Esophagus muscularis mucosa (tissue), 4 donors: ENCODE measurements at regions not wholly inside any gene's neighbourhood (a gene's known extent, or its start where the extent isn't known, plus 50 kb on each side); places are given as distances from the start of the nearest gene placed in this dataset.

ENCODE experiments used
- DNase-seq: peaks from one replicate; pipeline ENCODE4 v3.0.0-alpha.2; 2017; ENCODE audit errors: extremely low spot score
- H3K27ac ChIP-seq, 4 donors: fragments of 200-600 bp; sonication (generic); replicated peaks in 1 of 4; 1 replicate in 3 of 4; 2 replicates in 1 of 4; pipeline ENCODE4 v1.5.1; 2016 to 2019; ENCODE audit warnings: mild to moderate bottlenecking in 1 of 4
- H3K27me3 ChIP-seq, 4 donors: fragments of 200-600 bp; sonication (generic); one replicate each; pipeline versions ENCODE4 v1.5.1 to v1.6.0; 2016 to 2019
- H3K36me3 ChIP-seq, 4 donors: fragments of 200-600 bp; sonication (generic); one replicate each; pipeline ENCODE4 v1.5.1; 2016 to 2019
- H3K4me1 ChIP-seq, 4 donors: fragments of 200-600 bp; sonication (generic); one replicate each; pipeline ENCODE4 v1.5.1; 2016 to 2019
- H3K4me3 ChIP-seq, 4 donors: fragments of 200-600 bp; sonication (generic); 1 replicate in 2 of 4; 2 replicates in 2 of 4; pipeline ENCODE4 v1.5.1; 2016 to 2019; ENCODE audit warnings: mild to moderate bottlenecking in 4 of 4, moderate library complexity in 1 of 4
- H3K9me3 ChIP-seq, 4 donors: fragments of 200-600 bp; sonication (generic); 1 replicate in 3 of 4; 2 replicates in 1 of 4; pipeline ENCODE4 v1.5.1; 2016 to 2019
- EP300 ChIP-seq: sonication (generic); formaldehyde crosslinking; IDR thresholded peaks from one replicate; pipeline ENCODE4 v1.6.1; 2017; ENCODE audit warnings: antibody characterized with exemption
- POLR2A ChIP-seq: fragments of 450-650 bp; IDR thresholded peaks from one replicate; pipeline ENCODE4 v1.6.1; 2017; ENCODE audit warnings: antibody characterized with exemption, moderate library complexity, mild to moderate bottlenecking, low read depth
- POLR2AphosphoS5 ChIP-seq, 2 donors: sonication (generic); formaldehyde crosslinking; IDR thresholded peaks; one replicate each; pipeline ENCODE4 v1.6.1; 2017; ENCODE audit warnings: antibody characterized with exemption in 2 of 2
- WGBS: methylation state at CpG from one replicate; pipeline ENCODE4 v1.1.5; 2018; 5-methylcytosine and 5-hydroxymethylcytosine counted together
- intact Hi-C: fragments of 100-400 bp; cut with DNase I; formaldehyde crosslinking; loops from one replicate; pipeline ENCODE4 v1.15.1; 2023
- TF ChIP-seq, protein P1 (sequence below), 3 experiments: fragments of 200-600 bp in 2 of 3; fragments of 450-650 bp in 1 of 3; sonication (generic) in 2 of 3; IDR thresholded peaks; one replicate each; pipeline ENCODE4 v1.5.1; 2017 to 2019; ENCODE audit warnings: antibody characterized with exemption in 3 of 3, mild to moderate bottlenecking in 2 of 3, moderate library complexity in 1 of 3

DNA sequence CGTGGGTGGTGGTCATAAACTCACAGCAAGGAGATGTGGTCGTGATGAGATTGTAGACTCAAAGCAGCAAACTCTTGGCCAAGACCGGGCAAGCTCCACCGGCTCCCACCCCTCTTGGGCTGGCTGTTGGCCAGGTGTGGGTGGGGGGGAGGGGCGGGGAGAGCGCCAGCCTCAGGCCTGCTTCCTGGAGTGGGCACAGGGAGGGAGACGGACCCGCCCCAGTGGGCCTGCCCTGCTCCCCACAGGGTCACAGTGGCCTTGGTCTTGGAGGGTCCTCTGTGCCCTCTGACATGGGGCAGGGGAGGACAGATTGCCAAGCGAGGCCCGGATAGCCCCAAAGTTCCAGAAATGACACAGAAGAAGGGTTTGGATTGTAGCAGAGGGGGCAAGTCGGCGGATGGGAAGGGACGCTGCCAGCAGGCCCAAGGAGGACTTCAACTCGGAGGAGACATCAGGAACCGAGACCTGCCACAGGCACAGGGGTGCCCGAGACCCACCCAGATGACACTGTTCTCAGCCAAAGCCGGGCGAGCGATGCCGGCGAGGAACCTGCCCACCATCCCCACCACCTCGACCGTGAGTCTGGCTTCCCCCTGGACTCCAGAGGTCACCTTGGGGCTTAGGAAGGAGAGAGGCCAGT, 85.4 kb upstream of the ACTRT2 start:
- H3K4me1 ChIP-seq = no peaks in the 10 kb centered on the region
- no peak for DNase-seq
- no peak overlapping the region for H3K4me3 ChIP-seq
- 78% methylated on average over 12 of the region's 23 CpGs for WGBS
- peaks cover 0 to 16% (median 7%) of the 10 kb centered on the region in 4 donors for H3K9me3 ChIP-seq
- no peak overlapping the region for H3K27ac ChIP-seq
- no peaks in the 10 kb centered on the region for H3K36me3 ChIP-seq
- TF ChIP-seq EP300 = no peak
- no peak for TF ChIP-seq POLR2AphosphoS5 (IDR thresholded peaks at IDR 0.05)
- TF ChIP-seq POLR2A = no peak
- TF ChIP-seq, protein P1, sequence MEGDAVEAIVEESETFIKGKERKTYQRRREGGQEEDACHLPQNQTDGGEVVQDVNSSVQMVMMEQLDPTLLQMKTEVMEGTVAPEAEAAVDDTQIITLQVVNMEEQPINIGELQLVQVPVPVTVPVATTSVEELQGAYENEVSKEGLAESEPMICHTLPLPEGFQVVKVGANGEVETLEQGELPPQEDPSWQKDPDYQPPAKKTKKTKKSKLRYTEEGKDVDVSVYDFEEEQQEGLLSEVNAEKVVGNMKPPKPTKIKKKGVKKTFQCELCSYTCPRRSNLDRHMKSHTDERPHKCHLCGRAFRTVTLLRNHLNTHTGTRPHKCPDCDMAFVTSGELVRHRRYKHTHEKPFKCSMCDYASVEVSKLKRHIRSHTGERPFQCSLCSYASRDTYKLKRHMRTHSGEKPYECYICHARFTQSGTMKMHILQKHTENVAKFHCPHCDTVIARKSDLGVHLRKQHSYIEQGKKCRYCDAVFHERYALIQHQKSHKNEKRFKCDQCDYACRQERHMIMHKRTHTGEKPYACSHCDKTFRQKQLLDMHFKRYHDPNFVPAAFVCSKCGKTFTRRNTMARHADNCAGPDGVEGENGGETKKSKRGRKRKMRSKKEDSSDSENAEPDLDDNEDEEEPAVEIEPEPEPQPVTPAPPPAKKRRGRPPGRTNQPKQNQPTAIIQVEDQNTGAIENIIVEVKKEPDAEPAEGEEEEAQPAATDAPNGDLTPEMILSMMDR (IDR thresholded peaks at IDR 0.05) = no peak
- intact Hi-C loops = no loop called here
- peaks cover 0 to 54% (median 1%) of the 10 kb centered on the region in 4 donors for H3K27me3 ChIP-seq

DNA sequence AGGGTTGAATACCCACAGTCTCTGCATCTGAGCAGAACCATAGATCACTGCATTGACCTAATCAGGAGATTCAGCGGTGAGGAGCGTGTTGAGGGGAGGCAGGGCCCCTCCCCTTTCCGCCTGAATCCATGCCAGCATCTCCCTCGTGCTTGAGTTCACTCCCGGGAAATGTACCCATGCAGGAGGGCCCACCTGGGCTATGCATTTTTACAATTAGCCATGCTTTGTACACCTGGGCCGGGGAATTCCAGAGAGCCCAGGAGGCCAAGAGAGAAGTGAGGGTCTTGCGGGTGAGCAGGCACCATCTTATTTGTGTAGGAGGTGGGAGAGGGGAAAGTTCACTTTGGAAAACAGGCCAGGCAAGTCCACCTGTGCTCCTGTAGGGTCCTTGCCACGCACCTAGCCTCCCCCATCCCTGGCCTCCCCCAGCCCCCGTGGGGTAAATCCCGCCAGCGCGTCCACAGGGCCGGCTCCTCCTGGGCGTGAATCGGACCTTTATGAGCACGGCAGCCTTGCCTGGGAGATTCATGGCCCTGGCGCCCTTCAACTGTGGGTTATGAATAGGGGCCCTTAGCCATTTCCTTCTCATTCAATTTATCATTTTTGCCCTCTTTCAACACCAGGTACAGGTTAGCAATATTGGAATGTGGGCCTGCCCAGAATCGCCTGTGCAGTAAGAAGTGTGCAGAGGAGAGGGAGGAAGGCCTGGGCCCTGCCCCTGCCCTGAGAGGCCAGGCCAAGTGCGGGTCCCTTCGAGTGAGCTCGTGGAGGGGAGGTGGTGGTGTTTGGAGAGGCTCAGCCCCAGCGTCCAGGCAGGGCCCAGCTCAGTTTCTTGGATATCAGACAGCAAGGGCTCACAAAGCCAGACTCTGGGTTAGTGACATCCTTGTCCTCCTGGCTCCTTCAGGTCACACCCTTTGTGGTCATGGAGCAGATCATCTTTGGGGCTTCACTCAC, 84.4 kb upstream of the ACTRT2 start:
- no peak overlapping the region for H3K4me3 ChIP-seq
- intact Hi-C loops = no loop called here
- DNase-seq = no peak
- TF ChIP-seq POLR2A (no peak), POLR2AphosphoS5 (IDR thresholded peaks at IDR 0.05) (no peak), EP300 (no peak)
- TF ChIP-seq, protein P1 (IDR thresholded peaks at IDR 0.05) = no peak
- no peaks in the 10 kb centered on the region for H3K36me3 ChIP-seq
- WGBS = 87% methylated on average over 21 of the region's 22 CpGs
- H3K4me1 ChIP-seq = no peaks in the 10 kb centered on the region
- peaks cover 0 to 26% (median 15%) of the 10 kb centered on the region in 4 donors for H3K9me3 ChIP-seq
- peaks cover 0 to 54% (median 1%) of the 10 kb centered on the region in 4 donors for H3K27me3 ChIP-seq
- H3K27ac ChIP-seq = no peak overlapping the region

DNA sequence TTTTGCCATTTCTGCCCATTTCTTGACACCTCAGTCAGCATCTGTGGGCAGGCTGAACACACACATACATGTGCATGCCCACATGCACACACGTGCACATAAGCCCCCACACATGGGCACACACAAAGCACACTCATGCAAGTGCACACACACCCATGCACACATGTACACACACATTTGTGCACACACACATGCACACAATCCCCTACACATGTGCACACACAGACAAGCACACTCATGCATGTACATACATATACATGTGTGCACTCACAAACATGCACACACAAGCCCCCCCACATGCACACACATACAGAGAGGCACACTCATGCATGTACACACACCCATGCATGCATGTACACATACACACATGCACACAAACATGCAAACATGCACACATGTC, 83.5 kb upstream of the ACTRT2 start:
- no peak for TF ChIP-seq POLR2A
- TF ChIP-seq, protein P1 (IDR thresholded peaks at IDR 0.05) = no peak
- no peak for TF ChIP-seq EP300
- no peak for TF ChIP-seq POLR2AphosphoS5 (IDR thresholded peaks at IDR 0.05)
- Histone ChIP-seq H3K4me3 (no peak overlapping the region), H3K4me1 (no peaks in the 10 kb centered on the region), H3K27ac (no peak overlapping the region), H3K27me3 (peaks cover 0 to 54% (median under 1%) of the 10 kb centered on the region in 4 donors), H3K36me3 (no peaks in the 10 kb centered on the region), H3K9me3 (peaks cover 0 to 33% (median 17%) of the 10 kb centered on the region in 4 donors)
- 100% methylated on average over 1 of the region's 1 CpG for WGBS
- DNase-seq = no peak
- intact Hi-C loops = no loop called here

DNA sequence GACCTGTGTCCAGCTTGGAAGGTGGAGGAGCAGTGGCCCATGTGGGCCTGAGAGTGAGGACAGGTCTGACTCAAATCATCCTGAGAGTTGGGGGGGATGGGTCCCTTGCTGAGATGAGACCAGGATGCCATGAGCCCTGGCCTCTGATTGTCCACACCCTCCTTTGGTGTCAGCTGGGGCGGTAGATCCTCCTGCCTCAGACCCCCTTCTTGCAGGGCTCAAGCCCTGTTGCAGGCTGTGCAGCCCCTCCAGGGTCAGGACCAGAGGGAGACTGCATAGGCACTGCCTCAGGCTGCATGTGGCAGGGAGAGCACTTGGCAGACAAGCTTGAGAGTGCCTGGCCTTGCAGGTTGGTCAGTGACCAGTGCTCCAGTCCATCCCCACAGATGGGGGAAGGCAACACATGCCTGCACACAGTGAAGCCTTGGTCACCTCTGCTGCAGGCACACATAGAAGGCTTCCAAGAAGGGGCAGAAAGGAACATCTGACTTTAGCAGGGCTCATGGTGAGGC, 82.2 kb upstream of the ACTRT2 start:
- no peak overlapping the region for H3K27ac ChIP-seq
- H3K4me1 ChIP-seq = no peaks in the 10 kb centered on the region
- intact Hi-C loops = no loop called here
- WGBS = 80% methylated on average over 1 of the region's 1 CpG
- DNase-seq = no peak
- peaks cover 0 to 56% (median 0%) of the 10 kb centered on the region in 4 donors for H3K27me3 ChIP-seq
- TF ChIP-seq EP300 (no peak), POLR2A (no peak), POLR2AphosphoS5 (IDR thresholded peaks at IDR 0.05) (no peak)
- TF ChIP-seq, protein P1 (IDR thresholded peaks at IDR 0.05) = no peak
- H3K36me3 ChIP-seq = no peaks in the 10 kb centered on the region
- no peak overlapping the region for H3K4me3 ChIP-seq
- H3K9me3 ChIP-seq = peaks cover 0 to 33% (median 17%) of the 10 kb centered on the region in 4 donors
